Effector memory CD4-positive, alpha-beta T cell (primary cell): ENCODE measurements at regions not wholly inside any gene's neighbourhood (a gene's known extent, or its start where the extent isn't known, plus 50 kb on each side); places are given as distances from the start of the nearest gene placed in this dataset.

Experiments
- DNase-seq, 3 donors: peaks; one replicate each; pipeline ENCODE4 v3.0.0-alpha.2; 2020
- H3K27ac ChIP-seq: 2 replicates; pipeline ENCODE4 v1.7.0; 2013; ENCODE audit warnings: mild to moderate bottlenecking, low read length, moderate library complexity; ENCODE audit not compliant: insufficient read depth, poor library complexity, severe bottlenecking
- H3K27me3 ChIP-seq: replicated peaks from 2 replicates; pipeline ENCODE4 v1.7.0; 2013; ENCODE audit warnings: mild to moderate bottlenecking, low read length; ENCODE audit not compliant: insufficient read depth, control insufficient read depth, poor library complexity, severe bottlenecking
- H3K36me3 ChIP-seq: 2 replicates; pipeline ENCODE4 v1.7.0; 2013; ENCODE audit warnings: mild to moderate bottlenecking, low read length, moderate library complexity; ENCODE audit not compliant: control insufficient read depth, insufficient read depth
- H3K4me1 ChIP-seq: 2 replicates; pipeline ENCODE4 v1.7.0; 2013; ENCODE audit warnings: low read length, mild to moderate bottlenecking; ENCODE audit not compliant: control insufficient read depth, insufficient read depth, poor library complexity, severe bottlenecking
- H3K4me3 ChIP-seq: 2 replicates; pipeline ENCODE4 v1.7.0; 2013; ENCODE audit warnings: low read length, low read depth, mild to moderate bottlenecking; ENCODE audit not compliant: insufficient read depth, poor library complexity, severe bottlenecking
- H3K9me3 ChIP-seq: 2 replicates; pipeline ENCODE4 v1.7.0; 2013; ENCODE audit warnings: mild to moderate bottlenecking, low read length, moderate library complexity; ENCODE audit not compliant: control insufficient read depth

- Histone ChIP-seq H3K27me3 (no peaks in the 10 kb centered on the region), H3K9me3 (no peaks in the 10 kb centered on the region), H3K36me3 (no peaks in the 10 kb centered on the region), H3K27ac (no peak overlapping the region), H3K4me3 (no peak overlapping the region), H3K4me1 (no peaks in the 10 kb centered on the region)
- no peak for DNase-seq
Measured at GRCh38 chr3:118713502-118714207, 321.0 kb downstream of the IGSF11 start.

GRCh38 chr3:118714800-118715199 is 319.8 kb downstream of the IGSF11 start:
- no peak for DNase-seq
- Histone ChIP-seq H3K9me3 (no peaks in the 10 kb centered on the region), H3K4me1 (no peaks in the 10 kb centered on the region), H3K27me3 (no peaks in the 10 kb centered on the region), H3K4me3 (no peak overlapping the region), H3K27ac (no peak overlapping the region), H3K36me3 (no peaks in the 10 kb centered on the region)

- no peaks in the 10 kb centered on the region for H3K4me1 ChIP-seq
- no peak overlapping the region for H3K4me3 ChIP-seq
- H3K27me3 ChIP-seq, result no peaks in the 10 kb centered on the region
- DNase-seq, result no peak
- H3K27ac ChIP-seq, result no peak overlapping the region
- no peaks in the 10 kb centered on the region for H3K9me3 ChIP-seq
- no peaks in the 10 kb centered on the region for H3K36me3 ChIP-seq
Measured at GRCh38 chr3:118729546-118729945, 305.1 kb downstream of the IGSF11 start.

DNA sequence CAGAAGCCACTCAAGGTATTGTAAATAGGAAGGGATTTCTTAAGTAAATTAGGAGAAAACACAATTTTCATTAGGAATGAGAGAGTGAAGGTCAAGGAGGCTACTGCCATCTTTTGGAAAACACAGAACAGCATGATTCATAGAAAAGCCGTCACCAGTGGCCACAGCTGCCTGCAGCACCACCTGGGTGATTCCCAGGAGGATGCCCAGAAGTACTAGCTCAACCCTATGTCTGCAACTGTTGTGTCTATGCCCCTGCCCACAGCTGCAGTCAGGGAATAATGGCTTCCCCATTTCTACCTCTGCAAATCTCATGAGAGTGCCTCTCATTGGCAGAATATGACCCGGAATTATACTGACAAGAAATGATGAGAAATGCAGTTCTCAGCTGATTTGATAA is 300.0 kb downstream of the IGSF11 start:
- H3K9me3 ChIP-seq, result no peaks in the 10 kb centered on the region
- H3K27me3 ChIP-seq, result no peaks in the 10 kb centered on the region
- no peaks in the 10 kb centered on the region for H3K36me3 ChIP-seq
- DNase-seq, result no peak
- no peak overlapping the region for H3K4me3 ChIP-seq
- H3K27ac ChIP-seq, result no peak overlapping the region
- no peaks in the 10 kb centered on the region for H3K4me1 ChIP-seq

- DNase-seq, result no peak
- no peaks in the 10 kb centered on the region for H3K4me1 ChIP-seq
- no peak overlapping the region for H3K4me3 ChIP-seq
- H3K27me3 ChIP-seq, result no peaks in the 10 kb centered on the region
- no peaks in the 10 kb centered on the region for H3K9me3 ChIP-seq
- H3K36me3 ChIP-seq, result no peaks in the 10 kb centered on the region
- no peak overlapping the region for H3K27ac ChIP-seq
Measured at GRCh38 chr3:118736107-118736506, 298.5 kb downstream of the IGSF11 start.

- no peaks in the 10 kb centered on the region for H3K9me3 ChIP-seq
- no peak for DNase-seq
- H3K27ac ChIP-seq, result no peak overlapping the region
- H3K4me1 ChIP-seq, result no peaks in the 10 kb centered on the region
- no peaks in the 10 kb centered on the region for H3K27me3 ChIP-seq
- no peaks in the 10 kb centered on the region for H3K36me3 ChIP-seq
- no peak overlapping the region for H3K4me3 ChIP-seq
Measured at GRCh38 chr3:118740722-118741290, 293.8 kb downstream of the IGSF11 start.

GRCh38 chr3:118742760-118743159 is 291.9 kb downstream of the IGSF11 start:
- Histone ChIP-seq H3K4me3 (no peak overlapping the region), H3K27ac (no peak overlapping the region), H3K36me3 (no peaks in the 10 kb centered on the region), H3K4me1 (no peaks in the 10 kb centered on the region), H3K9me3 (no peaks in the 10 kb centered on the region), H3K27me3 (no peaks in the 10 kb centered on the region)
- DNase-seq, result no peak

- Histone ChIP-seq H3K4me3 (no peak overlapping the region), H3K4me1 (no peaks in the 10 kb centered on the region), H3K9me3 (no peaks in the 10 kb centered on the region), H3K36me3 (no peaks in the 10 kb centered on the region), H3K27ac (no peak overlapping the region), H3K27me3 (no peaks in the 10 kb centered on the region)
- DNase-seq, result no peak
Measured at GRCh38 chr3:118744186-118744585, 290.5 kb downstream of the IGSF11 start.

DNA sequence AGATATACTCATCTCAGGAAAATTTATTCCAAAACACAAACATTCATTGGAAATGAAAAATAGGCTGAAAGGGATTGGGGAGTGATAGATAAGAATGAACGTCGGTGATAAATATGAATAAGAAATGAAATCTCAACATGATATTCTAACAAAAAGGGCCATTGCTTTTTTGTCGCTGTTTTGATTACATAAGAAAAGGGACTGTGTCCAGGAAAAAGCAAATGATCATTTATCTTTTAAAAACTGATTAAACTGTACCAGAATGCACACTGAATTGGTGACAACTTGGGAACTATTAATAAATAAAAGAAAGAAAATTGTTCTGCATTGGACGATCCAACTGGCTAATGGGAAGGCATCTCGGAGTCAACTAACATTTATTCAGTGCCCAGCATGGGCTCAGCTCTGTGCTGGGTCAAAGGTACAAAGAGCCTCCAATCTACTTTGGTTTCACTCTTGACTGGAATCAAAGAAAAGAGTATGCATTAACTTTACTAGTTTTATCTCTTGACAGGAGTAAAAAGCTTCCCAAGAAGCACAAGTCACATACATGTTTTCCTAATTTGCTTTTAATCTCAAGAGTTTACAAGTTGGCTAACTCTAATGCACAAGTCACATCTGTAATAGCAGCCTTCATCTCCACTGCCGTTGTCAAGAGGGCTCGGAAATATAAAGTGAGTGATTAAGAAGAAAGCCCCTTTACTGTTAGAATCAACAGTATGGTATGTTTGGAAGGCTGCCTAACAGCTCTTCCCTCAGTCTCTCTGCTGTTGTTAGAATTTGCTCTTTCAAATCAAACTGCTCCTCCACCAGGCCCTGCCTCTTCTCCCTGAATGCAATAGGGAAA is 280.0 kb downstream of the IGSF11 start:
- Histone ChIP-seq H3K27ac (no peak overlapping the region), H3K36me3 (no peaks in the 10 kb centered on the region), H3K27me3 (no peaks in the 10 kb centered on the region), H3K9me3 (no peaks in the 10 kb centered on the region), H3K4me1 (no peaks in the 10 kb centered on the region), H3K4me3 (no peak overlapping the region)
- DNase-seq, result no peak

DNA sequence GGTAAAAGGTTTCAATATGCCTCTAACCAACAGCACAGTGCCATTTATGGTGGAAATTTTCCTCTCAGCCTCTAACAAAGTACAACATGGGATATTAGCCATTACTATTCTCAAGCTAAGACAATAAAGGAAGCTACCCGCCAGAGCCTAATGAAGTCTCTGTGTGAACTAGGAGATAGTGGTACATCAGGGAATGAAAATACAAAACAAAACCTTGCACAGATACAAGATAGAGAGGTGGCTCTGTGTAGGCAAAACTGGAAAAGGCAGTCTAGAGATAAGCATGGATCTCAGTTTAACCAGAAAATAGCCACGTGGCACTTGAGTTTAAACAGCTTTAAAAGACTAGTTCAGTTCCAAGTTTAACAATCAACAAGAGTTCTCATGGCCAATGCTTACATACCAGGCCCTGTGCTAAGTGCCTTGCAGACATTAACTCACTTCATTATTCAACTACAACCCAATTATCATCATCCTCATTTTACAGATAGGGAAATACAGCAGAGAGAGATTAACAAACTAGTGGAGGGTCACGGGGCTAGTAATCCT is 279.3 kb downstream of the IGSF11 start:
- H3K27ac ChIP-seq, result no peak overlapping the region

More for the DNA sequence above, 279.3 kb downstream of the IGSF11 start:
- H3K4me3 ChIP-seq, result no peak overlapping the region
- no peaks in the 10 kb centered on the region for H3K36me3 ChIP-seq
- no peak for DNase-seq
- no peaks in the 10 kb centered on the region for H3K27me3 ChIP-seq
- H3K4me1 ChIP-seq, result no peaks in the 10 kb centered on the region
- no peaks in the 10 kb centered on the region for H3K9me3 ChIP-seq
